ENCODE measurements at regions not wholly inside any gene's neighbourhood (a gene's known extent, or its start where the extent isn't known, plus 50 kb on each side); places are given as distances from the start of the nearest gene placed in this dataset.
A peak's percentile ranks its signal among the peaks of the same experiment; 100 is the strongest.
"Not testable (repeated sequence)": the region's sequence is repeated elsewhere in the genome, so short reads cannot be mapped to it uniquely, and the experiment has no call there.

GRCh38 chr18:49731860-49732311, 81.4 kb downstream of the ACAA2 start:
- no peak for DNase-seq (ENCODE audit: low read depth)

DNA sequence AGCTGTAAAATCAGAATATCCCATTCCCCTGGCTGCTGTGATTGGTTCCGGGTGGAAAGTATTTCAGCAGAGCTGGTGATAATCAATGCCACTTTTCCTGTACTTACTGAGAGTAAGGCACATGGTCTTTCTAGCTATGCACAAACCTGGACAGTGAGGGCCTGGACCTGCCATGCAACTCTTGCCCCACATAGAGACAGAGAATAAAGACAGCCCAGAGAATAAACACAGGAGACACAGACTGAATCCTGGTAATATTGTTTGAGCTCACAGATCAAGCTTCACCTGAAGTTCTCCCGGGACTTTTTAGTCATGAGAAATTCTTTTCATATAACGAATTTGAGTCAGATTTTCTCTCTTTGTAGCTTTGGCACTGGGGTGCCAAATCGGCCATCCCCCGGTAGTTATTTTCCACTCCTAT, 81.9 kb downstream of the ACAA2 start:
- DNase-seq (ENCODE audit: low read depth), result no peak

GRCh38 chr18:49730951-49731391, 82.4 kb downstream of the ACAA2 start:
- DNase-seq (ENCODE audit: low read depth), result no peak

- no peak for DNase-seq (ENCODE audit: low read depth)
These were observed 84.8 kb downstream of the ACAA2 start for GRCh38 chr18:49728542-49728941.

DNA sequence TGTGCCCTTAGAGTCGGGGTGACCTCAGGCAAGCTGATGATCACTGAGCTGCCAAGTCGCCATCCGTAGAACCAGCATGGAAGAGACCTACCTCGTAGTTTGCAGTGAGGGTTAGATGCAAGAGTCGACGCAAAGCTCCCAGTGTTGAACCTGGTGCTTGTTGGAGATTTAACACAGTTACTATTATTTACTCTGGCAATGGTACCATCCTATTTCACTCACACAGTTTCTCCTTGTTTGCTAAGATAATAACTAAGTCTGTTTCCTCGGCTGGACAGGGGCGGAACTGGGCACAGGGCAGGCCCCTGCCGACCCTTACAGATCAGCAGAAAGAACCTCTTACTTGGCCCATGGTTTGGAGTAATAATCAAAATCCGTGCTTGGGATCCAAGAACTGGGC, 85.5 kb downstream of the ACAA2 start:
- DNase-seq (ENCODE audit: low read depth), result no peak

DNA sequence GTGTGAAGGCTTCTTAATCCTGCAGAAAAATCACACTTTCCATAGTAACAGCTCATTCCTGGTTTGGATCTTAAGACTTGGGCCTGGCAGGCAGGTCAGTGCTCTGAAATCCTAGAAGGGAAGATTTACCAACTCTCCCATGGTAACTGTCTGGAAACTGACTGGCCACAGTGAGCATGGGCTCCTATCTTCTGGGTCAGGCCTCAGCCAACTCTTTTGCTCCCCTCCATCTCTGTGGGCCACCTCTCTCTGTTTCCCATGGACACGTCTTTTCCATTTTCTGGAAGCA, 86.7 kb downstream of the ACAA2 start:
- peak; percentile 51 for DNase-seq (ENCODE audit: low read depth)

DNA sequence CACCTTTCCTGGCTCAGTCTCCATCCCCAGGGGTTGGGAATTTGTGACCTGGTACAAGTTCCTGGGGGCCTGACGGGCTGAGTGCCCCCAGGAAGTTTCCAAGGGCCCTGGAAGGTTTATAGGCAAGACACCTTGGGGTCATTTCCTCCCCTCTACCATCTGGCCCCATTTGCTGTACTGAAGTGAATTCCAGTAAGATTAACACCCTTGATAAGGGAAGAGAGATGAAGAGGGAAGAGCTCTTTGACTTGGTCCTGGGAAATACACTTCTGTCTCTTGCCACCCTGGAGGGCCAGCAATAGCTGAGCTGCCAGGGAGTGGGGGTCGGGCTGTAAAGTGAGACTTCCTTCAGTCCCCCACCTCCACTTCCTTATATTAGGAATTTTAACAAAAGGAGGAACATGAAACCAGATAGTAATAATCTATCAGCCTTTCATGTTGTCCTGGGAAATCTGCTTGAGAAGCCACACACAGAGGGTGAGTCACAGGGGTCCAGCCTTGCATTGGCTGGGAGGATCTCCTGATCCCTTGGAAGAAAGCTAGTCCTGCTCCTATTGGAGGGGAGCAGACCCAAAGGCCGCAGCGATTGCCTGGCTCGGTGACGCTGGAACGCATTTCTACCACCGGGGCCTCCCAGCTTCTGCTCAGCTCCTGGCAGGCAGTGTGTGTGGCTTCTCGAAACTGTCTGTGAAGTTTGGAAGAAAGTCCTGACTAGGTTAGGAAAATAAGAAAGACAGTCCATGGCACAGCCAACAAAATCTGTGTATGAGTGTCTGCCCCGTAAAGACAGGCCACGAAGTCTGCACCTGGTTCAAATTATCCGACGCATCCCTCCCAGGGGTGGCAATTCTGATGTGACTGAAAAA, 87.3 kb downstream of the ACAA2 start:
- DNase-seq (ENCODE audit: low read depth), result peak; percentile 95

DNA sequence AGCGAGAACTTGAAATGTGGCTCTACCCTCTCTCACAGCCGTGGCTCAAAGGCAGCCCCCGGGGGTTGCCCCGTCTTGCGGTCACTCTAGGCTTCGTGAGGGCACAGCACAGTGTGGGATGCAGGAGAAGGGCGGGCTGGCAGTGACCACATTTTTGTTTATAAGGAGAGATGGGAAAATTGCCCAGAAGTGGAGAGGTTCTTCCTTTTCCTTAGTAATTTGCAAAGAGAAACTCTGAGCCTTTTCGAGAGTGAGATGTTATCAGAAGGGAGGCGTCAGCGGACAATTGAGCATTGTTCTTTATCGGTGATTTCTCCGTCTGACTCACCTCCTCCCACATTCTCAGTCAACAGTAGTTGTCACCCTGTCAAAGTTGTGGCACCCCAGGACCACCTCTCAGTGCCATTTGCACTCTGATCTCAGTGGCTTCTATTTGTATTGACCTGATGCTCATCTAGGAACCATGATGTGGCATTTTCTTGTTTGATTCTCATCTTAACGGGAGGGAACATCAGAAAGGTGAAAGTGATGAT, 89.6 kb downstream of the ACAA2 start:
- no peak for DNase-seq (ENCODE audit: low read depth)

DNA sequence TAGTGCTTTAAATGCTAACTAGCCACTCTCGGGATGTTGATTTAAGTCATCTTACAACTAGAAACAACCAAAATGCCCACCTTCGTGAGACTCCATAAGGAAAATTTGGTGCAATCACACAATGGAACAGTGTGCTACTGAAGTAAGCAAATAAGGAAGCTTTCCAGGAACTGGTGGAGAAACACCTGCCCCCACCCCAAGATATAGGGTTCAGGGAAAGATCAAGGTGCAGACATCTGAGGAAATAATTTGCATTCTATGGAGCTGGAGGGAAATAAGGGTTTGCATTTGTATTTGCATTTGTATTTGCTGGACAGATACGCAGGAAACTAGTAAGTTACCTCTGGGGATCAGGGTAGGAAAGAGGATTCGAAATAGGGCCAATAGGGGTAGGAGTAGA, 90.9 kb downstream of the ACAA2 start:
- no peak for DNase-seq (ENCODE audit: low read depth)

- DNase-seq (ENCODE audit: low read depth), result no peak
These were observed 91.4 kb downstream of the ACAA2 start for GRCh38 chr18:49721981-49722380.

- not testable (repeated sequence) for DNase-seq (ENCODE audit: low read depth)
These were observed 92.4 kb downstream of the ACAA2 start for GRCh38 chr18:49720944-49721343.

GRCh38 chr18:49717617-49718016, 95.7 kb downstream of the ACAA2 start:
- DNase-seq (ENCODE audit: low read depth), result no peak

- DNase-seq (ENCODE audit: low read depth), result no peak
These were observed 97.3 kb downstream of the ACAA2 start for GRCh38 chr18:49716035-49716434.

DNA sequence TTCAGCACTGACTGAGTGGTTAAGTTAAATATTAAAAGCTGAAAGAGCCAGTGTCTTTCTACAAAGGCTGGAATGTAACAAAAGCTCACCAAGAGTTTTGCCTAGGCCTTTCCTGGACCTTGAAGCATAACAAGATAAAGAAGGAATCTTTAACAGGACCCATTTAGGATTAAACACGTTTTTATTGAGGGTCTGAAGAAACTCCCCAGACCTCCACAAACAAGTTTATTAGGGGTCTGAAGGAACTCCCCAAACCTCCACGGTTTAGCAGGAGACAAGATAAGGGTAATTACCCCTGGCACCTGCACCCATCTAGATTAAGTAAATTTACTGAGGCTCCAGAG, 104.0 kb downstream of the ACAA2 start:
- no peak for DNase-seq (ENCODE audit: low read depth)

DNA sequence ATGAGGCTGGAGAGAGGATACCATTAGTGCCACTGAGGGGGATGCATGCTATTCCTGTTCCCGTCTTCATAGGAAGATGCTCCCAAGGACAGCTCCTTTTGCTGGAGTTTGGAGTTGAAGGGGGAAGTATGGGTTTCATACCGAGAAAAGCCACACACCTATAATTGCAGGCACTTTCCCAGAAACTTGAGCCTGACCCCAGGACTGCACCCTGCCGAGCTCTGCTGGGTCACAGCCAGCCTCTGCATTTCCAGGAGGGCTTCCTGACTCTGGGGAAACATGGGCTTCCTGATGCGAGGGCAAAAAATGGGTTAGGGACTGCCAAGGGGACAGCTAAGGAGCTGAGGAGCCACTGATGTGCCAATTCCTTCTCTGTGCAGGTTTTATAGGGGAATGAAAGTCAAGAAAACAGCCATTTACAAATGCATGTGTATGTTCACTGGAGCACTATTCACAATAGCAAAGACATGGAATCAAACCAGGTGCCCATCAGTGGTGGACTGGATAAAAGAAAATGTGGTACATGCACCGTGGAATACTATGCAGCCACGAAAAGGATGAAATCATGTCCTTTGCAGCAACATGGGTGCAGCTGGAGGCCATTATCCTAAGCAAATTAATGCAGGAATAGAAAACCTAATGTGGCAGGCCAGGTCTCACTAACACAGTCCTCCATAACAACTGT, 104.5 kb downstream of the ACAA2 start:
- DNase-seq (ENCODE audit: low read depth), result no peak

- DNase-seq (ENCODE audit: low read depth), result no peak
These were observed 105.7 kb downstream of the ACAA2 start for GRCh38 chr18:49707599-49707998.

DNA sequence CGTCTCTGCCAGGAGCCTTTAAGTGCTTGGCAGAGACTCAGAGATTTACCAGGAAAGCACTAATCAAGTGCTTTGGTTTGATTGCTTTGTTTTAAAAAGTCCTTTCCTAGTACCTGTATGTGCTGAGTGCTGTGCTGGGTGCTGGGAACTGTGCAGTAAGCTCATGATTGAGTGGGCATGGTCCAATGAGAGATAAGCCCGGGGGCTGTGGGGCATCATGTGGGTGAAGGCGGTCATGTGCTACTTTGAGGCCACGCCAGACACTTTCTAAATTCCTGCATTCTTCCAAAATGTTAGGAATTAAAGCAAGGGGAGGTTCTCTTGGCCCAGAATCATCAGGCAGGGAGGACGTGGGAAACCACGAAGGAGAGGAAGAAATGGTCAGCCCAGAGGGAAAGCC, 109.0 kb downstream of the ACAA2 start:
- no peak for DNase-seq (ENCODE audit: low read depth)

DNA sequence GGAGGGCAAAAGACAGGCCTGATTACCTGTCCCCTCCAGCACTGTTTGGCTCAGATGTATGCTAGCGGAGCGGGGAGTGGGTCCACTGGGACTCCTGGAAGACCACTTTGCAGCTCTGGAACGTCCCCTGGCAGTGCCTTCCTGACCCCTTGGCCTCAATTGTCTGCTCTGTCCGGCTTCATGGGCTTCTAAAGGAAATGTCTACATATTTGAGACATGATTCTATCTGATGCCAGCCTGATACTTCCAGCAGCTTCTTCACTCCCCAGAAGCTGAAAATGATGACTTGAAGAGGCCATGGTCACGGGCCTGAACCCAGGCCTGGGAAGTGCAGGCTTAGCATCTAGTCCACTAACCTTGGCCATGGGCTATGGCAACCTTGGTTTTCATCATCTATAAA, 112.1 kb downstream of the ACAA2 start:
- DNase-seq (ENCODE audit: low read depth), result no peak

DNA sequence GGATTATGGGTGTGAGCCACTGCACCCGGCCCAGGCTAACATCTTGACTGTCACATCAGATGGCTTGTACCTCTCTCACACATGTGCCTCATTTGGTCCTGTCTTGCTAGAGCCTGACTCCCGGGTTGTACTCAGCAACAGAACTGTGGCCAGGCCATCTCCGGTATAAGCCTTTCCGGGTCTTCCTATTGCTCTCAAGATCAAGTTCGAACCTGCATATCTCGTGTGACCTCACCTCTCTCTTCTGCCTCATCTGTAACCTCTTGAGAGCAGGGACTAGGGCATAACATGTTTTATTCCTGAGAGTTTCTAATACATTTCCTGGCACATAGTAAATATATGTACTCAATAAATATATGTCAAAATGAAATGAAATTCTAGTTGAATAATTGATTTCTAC, 114.0 kb downstream of the ACAA2 start:
- no peak for DNase-seq (ENCODE audit: low read depth)

DNA sequence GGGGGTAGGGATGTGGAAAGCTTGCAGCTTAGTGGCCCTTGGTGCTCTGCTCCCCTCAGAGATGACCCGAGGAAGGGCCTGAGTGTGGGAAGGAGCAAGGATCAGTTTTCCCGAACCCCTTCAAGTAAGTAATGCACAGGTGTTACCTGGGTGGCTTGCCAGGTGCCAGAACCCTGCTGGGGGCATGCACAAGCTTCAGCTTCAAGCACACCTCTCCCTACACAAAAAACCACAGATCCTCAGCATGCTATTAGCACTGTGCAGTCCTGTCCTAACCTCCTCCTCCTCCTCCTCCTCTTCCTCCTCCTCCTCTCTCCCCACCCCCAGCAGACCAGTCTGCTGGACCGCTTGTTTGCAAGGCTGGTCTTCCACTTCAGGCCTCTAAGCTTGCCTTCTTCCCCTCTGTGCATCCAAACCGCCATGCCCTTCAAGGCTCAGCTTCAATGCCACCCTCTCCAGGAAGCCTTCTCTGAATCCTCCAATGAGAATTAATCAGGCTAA, 114.8 kb downstream of the ACAA2 start:
- no peak for DNase-seq (ENCODE audit: low read depth)

DNA sequence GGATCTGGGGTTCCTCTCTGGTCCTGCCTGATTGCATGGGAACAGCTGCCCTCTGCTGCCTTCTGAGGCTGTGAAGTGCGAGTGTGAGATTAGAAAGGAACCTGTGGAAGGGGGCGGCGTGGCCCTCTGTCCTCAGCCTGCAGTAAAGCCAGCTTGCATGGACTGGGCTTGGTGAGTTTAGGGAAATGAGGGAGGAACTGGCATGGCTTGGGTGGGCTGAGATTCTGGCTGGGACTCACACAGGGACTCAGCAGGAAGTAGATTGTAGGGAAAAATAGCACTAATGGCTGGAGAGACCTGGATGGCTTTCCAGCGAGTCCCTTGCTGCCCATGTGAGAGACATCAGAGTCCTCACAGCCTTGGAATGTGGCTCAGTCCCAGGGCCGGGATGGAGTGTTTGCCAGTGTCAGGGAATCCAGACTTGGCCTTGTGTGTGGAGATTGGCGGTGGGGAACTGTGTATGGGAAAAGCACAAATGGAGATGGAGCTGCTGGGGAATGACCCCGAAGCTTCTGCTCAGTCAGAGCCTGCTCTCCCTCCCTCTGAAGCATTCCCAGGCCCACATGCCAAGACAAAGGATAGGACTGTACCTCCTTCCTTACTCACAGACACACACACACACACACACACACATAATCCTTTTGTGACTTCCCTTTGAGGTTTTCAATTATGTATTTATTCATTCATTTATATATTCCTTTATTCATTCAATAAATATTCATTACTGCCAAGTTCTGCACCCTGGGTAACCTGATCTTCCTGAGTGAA, 115.4 kb downstream of the ACAA2 start:
- DNase-seq (ENCODE audit: low read depth), result no peak

DNA sequence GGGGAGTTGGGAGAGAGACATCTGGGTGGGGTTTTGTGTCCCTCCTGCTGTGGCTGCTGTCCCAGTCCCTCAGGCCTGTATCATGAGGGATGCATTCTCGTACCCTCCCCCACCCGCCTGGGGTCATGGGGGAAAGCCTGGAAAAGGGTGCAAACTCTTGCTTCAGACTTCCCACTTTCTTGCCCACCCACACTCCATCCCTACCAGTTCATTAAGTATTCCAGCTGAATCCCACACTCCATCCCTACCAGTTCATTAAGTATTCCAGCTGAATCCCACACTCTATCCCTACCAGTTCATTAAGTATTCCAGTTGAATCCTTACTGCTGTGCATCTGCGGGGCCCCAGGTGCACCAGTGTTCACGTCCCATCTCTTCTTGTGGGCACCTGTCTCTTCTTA, 116.3 kb downstream of the ACAA2 start:
- DNase-seq (ENCODE audit: low read depth), result no peak

DNA sequence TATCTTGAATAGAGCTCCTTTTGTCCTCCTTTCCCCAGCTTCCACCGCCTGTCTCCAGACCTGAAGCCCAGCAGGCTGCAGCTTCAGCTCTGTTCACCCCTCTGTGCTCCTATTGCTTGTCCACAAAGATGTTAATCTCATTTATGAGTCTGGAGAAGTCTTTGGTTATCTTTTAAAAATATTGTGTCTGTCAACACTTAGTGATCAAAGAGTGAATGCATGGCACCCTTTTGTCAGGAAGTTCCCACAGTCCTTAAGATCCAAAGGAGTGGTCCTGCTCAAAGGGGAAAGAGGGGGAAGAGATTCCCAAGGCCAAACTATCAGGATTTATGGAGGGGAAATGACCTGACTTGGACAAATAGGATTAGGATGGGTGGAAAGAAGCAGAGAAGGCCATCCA, 118.9 kb downstream of the ACAA2 start:
- DNase-seq (ENCODE audit: low read depth), result no peak
